ENCODE measurements at regions not wholly inside any gene's neighbourhood (a gene's known extent, or its start where the extent isn't known, plus 50 kb on each side); places are given as distances from the start of the nearest gene placed in this dataset.

GRCh38 chr4:123081971-123082370, 159.6 kb upstream of the NUDT6 start:
- ChIA-PET CTCF (no interaction called here), POLR2A (no interaction called here)
- DNase-seq (ENCODE audit: extremely low spot score), result no peak
- no peak for TF ChIP-seq PKNOX1 (IDR thresholded peaks at IDR 0.05)
- no peak for TF ChIP-seq NFRKB (IDR thresholded peaks at IDR 0.05)
- TF ChIP-seq FOXM1 (IDR thresholded peaks at IDR 0.05; ENCODE audit: borderline replicate concordance), result no peak
- TF ChIP-seq SP1 (IDR thresholded peaks at IDR 0.05), result no peak
- no peak for TF ChIP-seq ZNF384 (IDR thresholded peaks at IDR 0.05)
- no peak for TF ChIP-seq FOXK2 (IDR thresholded peaks at IDR 0.05)
- TF ChIP-seq FOXA1 (IDR thresholded peaks at IDR 0.05), result no peak
- TF ChIP-seq BHLHE40 (IDR thresholded peaks at IDR 0.05; ENCODE audit: borderline replicate concordance), result no peak
- no peak for TF ChIP-seq HDGF (IDR thresholded peaks at IDR 0.05; ENCODE audit: borderline replicate concordance)
- no peak for TF ChIP-seq ARNT (IDR thresholded peaks at IDR 0.05)
- TF ChIP-seq SUZ12 (IDR thresholded peaks at IDR 0.05), result no peak
- no peak for TF ChIP-seq L3MBTL2 (conservative IDR thresholded peaks at IDR 0.05)
- TF ChIP-seq TARDBP (IDR thresholded peaks at IDR 0.05), result no peak
- no peak for TF ChIP-seq LEF1 (IDR thresholded peaks at IDR 0.05; ENCODE audit: borderline replicate concordance)
- TF ChIP-seq ELF4 (IDR thresholded peaks at IDR 0.05), result no peak
- no peak for TF ChIP-seq CTBP1 (IDR thresholded peaks at IDR 0.05; ENCODE audit: borderline replicate concordance)

GRCh38 chr4:123083646-123084045, 161.2 kb upstream of the NUDT6 start:
- POLR2A ChIA-PET, result no interaction called here
- TF ChIP-seq L3MBTL2 (conservative IDR thresholded peaks at IDR 0.05) (no peak), SUZ12 (IDR thresholded peaks at IDR 0.05) (no peak), FOXA1 (IDR thresholded peaks at IDR 0.05) (no peak)
- CTCF ChIA-PET, result interaction anchor here (1.3 kb wide), 1 partner anchor 12 kb away, joined by 5 read pairs; no protein-coding TSS in a partner anchor
- no peak for DNase-seq (ENCODE audit: extremely low spot score)

- DNase-seq (ENCODE audit: extremely low spot score), result no peak
- ChIA-PET CTCF (no interaction called here), POLR2A (no interaction called here)
- TF ChIP-seq ZNF384 (IDR thresholded peaks at IDR 0.05) (no peak), FOXM1 (IDR thresholded peaks at IDR 0.05; ENCODE audit: borderline replicate concordance) (no peak), NFRKB (IDR thresholded peaks at IDR 0.05) (no peak), ARNT (IDR thresholded peaks at IDR 0.05) (no peak), HDGF (IDR thresholded peaks at IDR 0.05; ENCODE audit: borderline replicate concordance) (no peak)
These were observed 166.1 kb upstream of the NUDT6 start for GRCh38 chr4:123088501-123088900.

GRCh38 chr4:123090886-123091285, 168.5 kb upstream of the NUDT6 start:
- TF ChIP-seq FOXK2 (IDR thresholded peaks at IDR 0.05) (no peak), HDGF (IDR thresholded peaks at IDR 0.05; ENCODE audit: borderline replicate concordance) (no peak), SP1 (IDR thresholded peaks at IDR 0.05) (no peak), SUZ12 (IDR thresholded peaks at IDR 0.05) (no peak), ELF4 (IDR thresholded peaks at IDR 0.05) (no peak), TARDBP (IDR thresholded peaks at IDR 0.05) (no peak), ZNF384 (IDR thresholded peaks at IDR 0.05) (no peak), NFRKB (IDR thresholded peaks at IDR 0.05) (no peak), PKNOX1 (IDR thresholded peaks at IDR 0.05) (no peak)
- no peak for DNase-seq (ENCODE audit: extremely low spot score)
- CTCF ChIA-PET, result no interaction called here
- POLR2A ChIA-PET, result no interaction called here

- ChIA-PET CTCF (no interaction called here), POLR2A (no interaction called here)
- no peak for TF ChIP-seq SP1 (IDR thresholded peaks at IDR 0.05)
- DNase-seq (ENCODE audit: extremely low spot score), result no peak
These were observed 170.2 kb upstream of the NUDT6 start for GRCh38 chr4:123092586-123092985.

- ChIA-PET POLR2A (no interaction called here), CTCF (no interaction called here)
- TF ChIP-seq FOXM1 (IDR thresholded peaks at IDR 0.05; ENCODE audit: borderline replicate concordance) (no peak), ARNT (IDR thresholded peaks at IDR 0.05) (no peak), SUZ12 (IDR thresholded peaks at IDR 0.05) (no peak), HDGF (IDR thresholded peaks at IDR 0.05; ENCODE audit: borderline replicate concordance) (no peak), L3MBTL2 (conservative IDR thresholded peaks at IDR 0.05) (no peak), PKNOX1 (IDR thresholded peaks at IDR 0.05) (no peak), CTBP1 (IDR thresholded peaks at IDR 0.05; ENCODE audit: borderline replicate concordance) (no peak), LEF1 (IDR thresholded peaks at IDR 0.05; ENCODE audit: borderline replicate concordance) (no peak), ZNF384 (IDR thresholded peaks at IDR 0.05) (no peak), BHLHE40 (IDR thresholded peaks at IDR 0.05; ENCODE audit: borderline replicate concordance) (no peak), NFRKB (IDR thresholded peaks at IDR 0.05) (no peak), ELF4 (IDR thresholded peaks at IDR 0.05) (no peak), FOXK2 (IDR thresholded peaks at IDR 0.05) (no peak)
- DNase-seq (ENCODE audit: extremely low spot score), result no peak
These were observed 170.8 kb upstream of the NUDT6 start for GRCh38 chr4:123093236-123093635.

- ChIA-PET POLR2A (no interaction called here), CTCF (interaction anchor here (0.8 kb wide), 2 partner anchors 12 to 41 kb away, joined by 4 to 5 read pairs; no protein-coding TSS in a partner anchor)
- no peak for TF ChIP-seq FOXM1 (IDR thresholded peaks at IDR 0.05; ENCODE audit: borderline replicate concordance)
- TF ChIP-seq FOXK2 (IDR thresholded peaks at IDR 0.05), result no peak
- TF ChIP-seq PKNOX1 (IDR thresholded peaks at IDR 0.05), result peak; percentile 88
- no peak for TF ChIP-seq ELF4 (IDR thresholded peaks at IDR 0.05)
- peak; percentile 61; the same call in 1 of the 2 replicates for TF ChIP-seq CTBP1 (IDR thresholded peaks at IDR 0.05; ENCODE audit: borderline replicate concordance)
- no peak for TF ChIP-seq LEF1 (IDR thresholded peaks at IDR 0.05; ENCODE audit: borderline replicate concordance)
- no peak for TF ChIP-seq SP1 (IDR thresholded peaks at IDR 0.05)
- no peak for TF ChIP-seq ZNF384 (IDR thresholded peaks at IDR 0.05)
- TF ChIP-seq ARNT (IDR thresholded peaks at IDR 0.05), result no peak
- DNase-seq (ENCODE audit: extremely low spot score), result peak; percentile 31
These were observed 173.6 kb upstream of the NUDT6 start for GRCh38 chr4:123096038-123096437.

All from HEK293T (cell line).